Nucleus accumbens (tissue), 56 donors: ENCODE measurements at regions not wholly inside any gene's neighbourhood (a gene's known extent, or its start where the extent isn't known, plus 50 kb on each side); places are given as distances from the start of the nearest gene placed in this dataset.
"Not testable (repeated sequence)": the region's sequence is repeated elsewhere in the genome, so short reads cannot be mapped to it uniquely, and the experiment has no call there.

Experiments
- DNase-seq, 56 donors: peaks; one replicate each; lab custom pipeline; 2025; lab: John Stamatoyannopoulos, UW

DNA sequence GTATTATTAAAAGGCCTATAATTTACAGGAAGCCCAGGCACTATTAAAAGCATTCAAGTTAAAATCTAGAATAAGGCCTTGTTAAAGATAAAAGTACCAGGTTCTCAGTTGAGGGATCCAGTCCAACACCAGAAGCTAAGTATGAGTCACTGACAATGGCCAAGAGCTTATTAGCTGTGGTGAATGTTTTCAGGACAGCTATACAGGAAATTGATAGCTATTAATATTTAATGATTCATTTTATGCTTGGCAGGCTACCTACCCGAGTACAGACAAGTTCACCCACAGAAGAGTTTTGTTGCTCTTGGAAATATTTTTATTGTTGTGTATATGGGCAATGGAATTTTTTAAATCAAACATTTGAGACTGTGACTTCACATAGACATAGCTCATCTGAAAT, 729.6 kb upstream of the ZNF804A start:
- DNase-seq, result no peak

DNA sequence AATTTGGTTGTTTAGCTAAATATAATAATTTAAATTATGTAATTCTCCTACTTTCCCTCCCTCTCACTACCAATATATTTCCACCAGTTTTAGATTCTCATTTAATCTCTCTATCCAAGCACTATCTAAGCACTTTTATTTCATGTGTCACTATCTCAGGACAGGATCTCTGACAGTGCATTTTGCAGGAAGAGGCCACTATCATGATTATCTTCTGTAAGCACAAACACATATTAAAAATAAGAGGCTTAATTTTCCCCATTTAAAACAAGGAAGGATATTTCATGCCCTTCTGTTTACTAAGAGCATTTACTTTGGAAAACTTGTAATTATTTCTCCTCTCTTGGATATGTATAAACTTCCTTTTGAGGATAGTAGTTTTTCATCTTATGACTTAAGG, 726.2 kb upstream of the ZNF804A start:
- no peak for DNase-seq

DNA sequence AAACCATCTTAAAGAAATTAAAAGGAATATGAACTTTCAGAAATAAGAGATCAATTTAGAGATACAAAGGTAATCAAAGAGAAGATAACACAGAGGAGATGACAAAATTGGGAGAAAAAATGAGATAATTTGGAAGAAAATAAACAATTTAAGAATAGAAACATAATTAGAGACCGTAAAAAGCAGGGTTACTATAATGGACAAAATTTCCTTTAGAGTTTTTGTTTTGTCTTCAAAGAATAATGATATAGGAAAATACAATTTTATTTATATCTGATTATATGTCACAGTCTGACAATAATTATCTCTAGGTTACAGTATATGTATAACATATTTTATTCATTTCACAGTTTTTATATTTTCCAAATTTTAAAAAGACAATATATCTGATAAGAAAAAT, 716.4 kb upstream of the ZNF804A start:
- no peak for DNase-seq

DNA sequence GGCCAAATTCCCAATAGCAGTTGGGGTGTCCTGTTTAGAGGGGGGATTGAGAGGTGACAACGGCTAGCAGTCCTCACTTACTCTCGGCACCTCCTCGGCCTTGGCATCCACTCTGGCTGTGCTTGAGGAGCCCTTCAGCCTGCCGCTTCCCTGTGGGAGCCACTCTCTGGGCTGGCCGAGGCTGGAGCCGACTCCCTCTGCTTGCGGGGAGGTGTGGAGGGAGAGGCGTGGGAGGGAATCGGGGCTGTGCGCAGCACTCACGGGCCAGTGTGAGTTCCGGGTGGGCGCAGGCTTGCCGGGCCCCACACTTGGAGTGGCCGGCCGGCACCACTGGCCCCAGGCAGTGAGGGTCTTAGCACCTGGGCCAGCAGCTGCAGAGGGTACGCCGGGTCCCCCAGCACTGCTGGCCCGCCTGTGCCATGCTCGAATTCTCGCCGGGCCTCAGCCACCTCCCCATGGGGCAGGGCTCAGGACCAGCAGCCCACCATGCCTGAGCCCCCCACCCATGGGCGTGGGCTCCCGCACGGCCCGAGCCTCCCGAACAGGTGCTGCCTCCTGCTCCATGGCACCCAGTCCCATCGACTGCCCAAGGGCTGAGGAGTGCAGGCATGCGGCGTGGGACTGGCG, 705.9 kb upstream of the ZNF804A start:
- no peak for DNase-seq

DNA sequence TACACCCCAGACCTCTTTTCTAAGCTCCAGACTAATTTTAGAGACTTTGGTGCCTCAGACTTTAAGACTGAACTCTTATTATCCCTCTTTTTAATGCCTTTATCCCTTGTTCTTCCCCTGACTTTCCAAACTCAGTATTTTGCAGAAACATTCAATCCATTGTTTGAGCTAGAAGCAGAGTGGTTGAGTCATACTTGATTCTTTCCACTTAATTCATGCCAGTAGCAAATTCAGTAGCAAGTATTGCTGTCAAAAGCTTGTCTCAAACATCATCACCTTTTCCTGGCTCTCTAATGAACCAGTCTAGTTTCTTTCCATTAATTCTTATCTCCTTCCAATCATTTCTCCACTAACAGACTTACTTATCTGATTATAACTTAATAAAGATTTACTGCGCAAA, 699.7 kb upstream of the ZNF804A start:
- DNase-seq, result no peak

DNA sequence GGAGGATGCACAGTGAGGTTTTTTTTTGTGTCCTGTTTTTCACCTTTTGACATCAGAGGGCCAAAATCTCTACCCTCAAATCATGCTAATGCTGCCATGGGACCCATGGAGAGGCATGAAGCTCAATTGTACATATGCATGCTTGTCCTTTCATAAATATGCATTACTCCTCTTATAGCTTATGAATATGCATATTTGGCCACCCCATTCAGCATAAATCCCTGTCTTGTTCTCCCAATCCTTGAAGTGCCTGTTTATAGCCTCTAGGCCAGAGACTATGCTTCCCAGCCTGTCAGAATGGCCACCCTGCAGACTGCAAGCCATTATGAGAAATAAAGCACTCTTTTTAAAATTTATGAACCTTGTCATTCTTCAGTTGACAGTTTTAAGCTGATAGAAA, 696.4 kb upstream of the ZNF804A start:
- DNase-seq, result no peak

DNA sequence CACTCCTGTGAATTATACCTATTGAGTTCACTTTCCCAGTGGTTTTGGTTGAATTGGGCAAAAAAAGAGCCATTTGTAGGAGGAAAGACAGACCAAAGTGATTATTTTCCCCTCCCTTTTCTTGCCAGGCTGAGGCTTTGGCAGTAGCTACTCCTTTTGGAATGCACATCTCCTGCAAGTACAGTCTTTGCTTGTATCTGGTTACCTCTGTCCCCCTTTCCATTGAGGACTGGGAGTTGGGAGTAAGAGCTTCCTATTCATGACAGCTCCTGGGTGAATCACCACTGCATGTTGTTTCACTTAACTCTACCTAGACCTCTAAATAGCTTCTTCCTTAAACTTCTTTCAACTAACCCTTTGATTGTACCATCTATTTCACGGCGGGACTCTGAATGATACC, 695.3 kb upstream of the ZNF804A start:
- no peak for DNase-seq

DNA sequence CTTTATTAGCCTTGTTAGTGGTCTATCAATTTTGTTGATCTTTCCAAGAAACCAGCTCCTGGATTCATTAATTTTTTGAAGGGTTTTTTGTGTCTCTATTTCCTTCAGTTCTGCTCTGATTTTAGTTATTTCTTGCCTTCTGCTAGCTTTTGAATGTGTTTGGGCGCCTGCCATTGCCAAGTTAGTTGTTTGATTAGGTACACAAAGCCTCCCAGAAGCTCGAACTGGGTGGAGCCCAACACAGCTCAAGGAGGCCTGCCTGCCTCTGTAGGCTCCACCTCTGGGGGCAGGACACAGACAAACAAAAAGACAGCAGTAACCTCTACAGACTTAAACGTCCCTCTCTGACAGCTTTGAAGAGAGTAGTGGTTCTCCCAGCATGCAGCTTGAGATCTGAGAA, 682.3 kb upstream of the ZNF804A start:
- DNase-seq, result not testable (repeated sequence)

DNA sequence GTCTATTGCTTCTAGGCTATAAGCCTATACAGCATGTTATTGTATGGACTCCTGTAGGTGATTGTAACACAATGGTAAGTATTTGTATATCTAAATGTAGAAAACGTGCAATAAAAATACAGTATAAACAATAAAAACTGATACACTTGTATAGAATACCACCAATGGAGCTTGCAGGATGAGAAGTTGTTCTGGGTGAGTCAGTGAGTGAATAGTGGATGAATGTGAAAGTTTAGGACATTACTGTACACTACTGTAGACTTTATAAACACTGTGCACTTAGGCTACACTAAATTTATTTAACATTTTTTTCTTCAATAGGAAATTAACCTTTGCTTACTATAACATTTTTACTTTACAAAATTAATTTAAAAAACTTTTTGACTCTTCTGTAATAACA, 679.2 kb upstream of the ZNF804A start:
- DNase-seq, result no peak

DNA sequence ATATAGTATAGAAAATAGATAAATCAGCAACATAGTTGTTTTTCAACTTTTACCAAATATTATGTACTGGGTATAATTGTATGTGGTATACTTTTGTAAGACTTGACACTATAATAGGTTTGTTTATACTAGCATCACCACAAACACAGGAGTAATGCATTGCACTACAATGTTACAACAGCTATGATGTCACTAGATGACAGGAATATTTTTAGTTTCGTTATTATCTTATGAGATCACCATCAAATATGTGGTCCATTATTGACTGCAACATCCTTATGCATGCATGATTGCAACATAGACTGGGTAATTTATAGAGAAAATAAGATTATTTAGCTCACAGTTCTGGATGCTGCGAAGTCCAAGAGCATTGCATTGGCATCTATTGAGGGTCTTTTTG, 678.4 kb upstream of the ZNF804A start:
- no peak for DNase-seq

DNA sequence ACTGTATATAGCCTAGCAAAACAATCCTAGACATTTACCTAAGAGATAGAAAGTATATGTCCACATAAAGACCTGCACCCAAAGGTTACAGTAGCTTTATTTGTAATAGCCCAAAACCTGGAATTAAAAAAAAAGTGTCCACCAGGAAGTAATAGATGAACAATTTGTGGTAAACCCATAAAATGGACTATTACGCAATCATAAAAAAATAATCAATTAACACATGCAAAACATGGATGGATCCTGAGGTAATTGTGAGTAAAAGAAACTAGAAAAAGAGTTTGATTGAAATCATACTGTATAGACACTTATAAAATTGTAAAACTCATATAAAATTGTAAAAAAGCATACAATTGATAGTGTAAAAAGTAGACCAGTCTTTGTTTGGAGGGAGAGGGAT, 673.0 kb upstream of the ZNF804A start:
- no peak for DNase-seq

DNA sequence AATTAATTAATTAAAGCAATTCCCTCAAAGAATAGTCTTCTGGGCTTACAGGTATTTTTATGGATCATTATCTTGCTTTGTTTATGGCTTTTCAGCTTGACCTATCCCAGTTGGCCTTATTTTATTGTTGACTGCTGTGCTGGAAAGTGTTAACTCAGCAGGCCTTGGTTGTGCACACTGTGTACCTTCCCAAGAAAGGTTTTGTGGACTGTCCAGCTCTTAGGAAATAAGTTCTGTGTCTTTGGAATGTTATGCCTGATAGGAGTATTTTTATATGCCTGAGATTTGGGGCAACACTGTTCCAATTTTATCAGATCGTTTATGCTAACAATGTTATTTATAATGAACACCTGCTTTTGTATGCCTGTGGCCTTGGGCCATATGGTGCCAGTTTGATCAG, 671.9 kb upstream of the ZNF804A start:
- no peak for DNase-seq

DNA sequence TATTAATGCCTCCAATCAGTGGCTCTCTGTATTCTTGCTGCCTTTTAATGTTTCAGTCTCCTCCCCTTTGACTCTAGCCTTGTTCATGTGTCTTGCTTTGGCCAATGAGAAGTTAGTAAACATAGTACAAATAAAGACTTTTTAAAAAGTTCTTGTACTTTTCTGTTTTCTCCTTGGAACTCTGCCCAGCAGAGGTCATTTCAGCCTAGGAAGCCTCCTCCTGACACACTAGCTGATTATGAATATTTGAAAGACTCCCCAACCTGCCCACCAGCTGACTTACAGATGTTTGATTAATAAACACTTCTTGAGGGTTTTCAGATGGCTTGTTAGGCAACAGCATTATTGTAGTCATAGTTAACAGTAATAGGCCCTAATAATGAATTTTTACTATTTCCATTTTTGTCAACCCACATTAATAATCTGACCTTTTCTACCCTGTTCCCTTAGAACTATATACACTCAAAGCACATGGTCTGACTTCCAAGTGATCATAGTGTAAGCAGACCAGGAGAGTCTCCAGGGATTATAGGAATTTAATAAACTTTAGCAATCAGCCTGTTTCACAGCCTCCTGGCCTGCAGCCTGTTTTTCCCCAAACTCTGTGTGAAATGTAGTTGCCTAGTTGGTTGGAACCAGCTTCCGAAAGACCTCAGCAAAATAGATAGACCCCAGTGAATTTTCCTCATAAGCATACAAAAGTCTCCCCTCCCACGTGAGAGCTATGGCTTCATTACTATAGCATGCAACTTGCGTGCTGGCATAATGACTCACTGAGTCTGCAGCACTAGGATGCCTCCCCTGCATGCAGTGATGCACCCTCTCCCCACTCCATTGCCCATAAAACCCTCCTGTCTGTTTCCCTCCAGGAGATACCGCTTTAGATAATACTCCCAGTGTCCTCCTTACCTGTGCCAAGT, 670.7 kb upstream of the ZNF804A start:
- DNase-seq, result no peak

DNA sequence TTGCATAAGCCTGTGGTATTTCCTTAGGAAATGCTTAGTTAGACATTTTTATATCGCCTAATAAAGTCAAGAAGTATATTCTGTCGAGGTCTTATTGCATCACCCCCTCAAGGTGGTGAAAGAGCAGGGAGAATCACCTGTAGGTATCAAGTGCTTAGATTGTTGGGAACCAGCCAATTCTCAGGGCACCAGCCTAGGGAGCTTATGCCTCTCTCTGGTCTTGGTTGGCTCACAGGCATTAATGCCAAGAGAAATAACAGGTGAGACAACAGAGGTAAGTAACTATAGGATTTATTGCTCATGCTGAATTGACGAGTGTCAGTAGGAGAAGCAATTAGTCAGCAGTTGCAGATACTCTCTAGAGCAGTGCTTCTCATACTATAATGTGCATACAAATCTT, 663.3 kb upstream of the ZNF804A start:
- no peak for DNase-seq

DNA sequence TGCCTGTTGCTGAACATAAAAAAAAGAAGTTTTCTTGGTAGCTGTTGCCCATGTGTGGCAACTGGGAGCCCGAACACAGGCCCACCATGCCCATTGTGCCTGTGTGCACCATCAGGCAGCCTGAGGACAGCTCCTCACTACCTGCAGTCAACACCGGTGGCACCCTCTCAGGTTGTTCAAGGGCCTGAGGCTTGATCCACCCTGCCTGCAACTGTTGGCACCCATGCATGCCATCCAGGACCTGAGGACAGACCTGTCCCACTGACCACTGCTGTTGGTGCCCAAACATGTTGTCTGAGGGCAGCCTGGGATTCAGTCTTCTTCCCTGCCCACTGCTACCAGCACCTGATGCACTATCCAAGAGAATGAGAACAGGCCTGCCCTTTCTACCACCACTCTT, 661.1 kb upstream of the ZNF804A start:
- no peak for DNase-seq

DNA sequence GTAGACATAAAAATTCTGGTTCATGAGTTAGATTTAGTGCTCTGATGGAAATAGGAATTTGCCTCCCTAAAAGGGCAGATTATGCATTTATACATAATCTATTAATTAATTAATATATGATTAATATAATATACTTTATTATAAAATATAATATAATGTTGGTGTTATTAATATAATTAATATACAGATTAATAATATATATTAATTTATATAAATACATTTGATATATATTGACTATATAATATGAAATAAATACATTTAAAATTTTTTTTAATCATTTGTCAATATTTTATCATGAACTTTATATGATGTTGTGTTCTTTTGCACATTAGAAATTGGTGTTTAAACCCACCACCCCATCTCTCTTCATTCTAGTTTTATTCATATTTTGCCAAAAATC, 652.1 kb upstream of the ZNF804A start:
- DNase-seq, result no peak

DNA sequence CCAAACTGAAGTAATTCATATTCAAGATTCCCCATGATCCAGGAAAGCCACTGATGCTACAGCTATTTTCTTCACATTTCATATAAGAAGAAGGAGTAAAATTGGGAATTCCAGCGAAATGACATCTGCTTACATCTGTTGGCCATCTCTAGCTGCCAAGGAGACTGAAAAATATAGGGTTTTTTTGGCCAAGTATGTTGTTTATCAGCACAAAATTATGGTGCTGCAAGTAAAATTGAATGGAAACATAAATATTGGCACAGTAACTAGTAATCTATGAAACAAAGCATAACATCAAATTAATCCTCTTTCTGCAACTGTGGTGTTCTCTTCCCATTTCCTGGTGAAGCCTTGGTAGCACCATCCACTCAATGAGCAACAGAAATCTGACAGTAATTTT, 649.5 kb upstream of the ZNF804A start:
- no peak for DNase-seq

DNA sequence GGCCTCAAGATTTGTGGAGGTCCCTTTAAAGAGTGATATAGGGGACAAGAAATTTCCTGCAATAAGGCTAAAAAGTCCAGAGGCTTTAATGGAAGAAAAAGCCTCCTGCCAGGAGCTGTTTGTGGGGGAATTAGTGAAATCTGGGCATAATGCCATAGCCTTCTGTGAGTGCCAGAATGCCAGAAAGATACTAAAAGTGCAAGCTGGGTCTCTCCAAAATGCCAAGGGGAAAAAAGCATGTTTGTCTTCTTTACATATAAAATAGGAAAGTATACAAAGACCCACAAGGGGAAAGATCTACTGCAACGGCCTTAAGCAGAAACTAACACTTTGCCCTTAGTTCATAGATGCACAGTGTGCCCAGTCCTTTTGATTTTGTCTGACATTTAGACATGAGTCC, 647.7 kb upstream of the ZNF804A start:
- DNase-seq, result no peak

DNA sequence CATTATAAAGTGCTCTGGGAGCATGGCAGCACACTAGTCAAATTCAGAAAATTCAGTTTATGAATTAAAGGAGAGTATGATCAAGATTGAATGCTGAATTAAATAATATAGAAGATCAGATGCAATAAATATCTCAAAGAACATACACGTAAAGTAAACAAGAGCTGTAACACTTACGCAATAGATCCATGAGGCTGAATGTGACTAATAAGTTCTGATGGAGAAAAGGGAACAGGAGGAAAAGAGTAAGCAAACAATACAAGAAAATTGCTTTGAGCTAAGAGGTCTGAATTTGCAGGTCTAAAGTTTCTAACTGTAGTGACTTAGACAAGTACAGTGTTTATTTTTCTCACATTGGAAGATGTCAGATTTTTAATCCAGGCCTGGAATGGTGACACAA, 646.7 kb upstream of the ZNF804A start:
- no peak for DNase-seq

DNA sequence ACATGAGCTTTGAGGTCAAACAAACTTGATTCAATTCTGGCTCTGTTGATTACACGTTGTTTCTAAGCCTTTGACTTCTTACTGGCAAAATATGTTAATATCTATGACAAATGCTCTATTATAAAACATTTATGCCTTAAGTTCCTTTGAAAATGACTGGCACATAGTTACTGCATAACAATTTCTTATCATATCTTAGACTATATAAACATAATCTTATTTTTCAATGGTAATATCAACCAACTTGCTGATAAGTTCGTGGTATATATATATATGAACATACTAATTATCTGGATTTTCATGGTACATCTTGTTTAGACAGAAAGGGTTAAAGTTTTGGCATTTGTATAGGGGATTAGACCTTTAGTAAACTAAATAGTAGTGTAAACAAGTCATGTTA, 645.6 kb upstream of the ZNF804A start:
- no peak for DNase-seq

DNA sequence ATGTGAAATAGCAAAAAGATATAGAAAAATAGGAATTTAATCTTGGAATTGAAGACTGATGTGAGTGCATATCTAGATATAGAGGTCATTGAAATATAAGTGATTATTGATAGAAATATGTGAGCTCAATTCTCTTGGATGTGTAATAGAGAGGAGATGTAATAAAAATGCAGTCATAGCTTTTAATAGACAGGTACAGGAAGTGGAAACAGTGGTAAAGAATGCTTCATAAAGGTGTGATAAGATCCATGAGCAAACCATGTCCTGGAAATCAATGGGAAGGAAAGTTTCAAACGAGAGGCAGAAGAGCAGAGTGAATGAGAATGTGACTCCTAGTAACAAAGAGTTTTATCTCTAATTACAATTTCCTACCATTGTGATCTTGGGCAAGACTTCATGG, 634.7 kb upstream of the ZNF804A start:
- DNase-seq, result no peak

DNA sequence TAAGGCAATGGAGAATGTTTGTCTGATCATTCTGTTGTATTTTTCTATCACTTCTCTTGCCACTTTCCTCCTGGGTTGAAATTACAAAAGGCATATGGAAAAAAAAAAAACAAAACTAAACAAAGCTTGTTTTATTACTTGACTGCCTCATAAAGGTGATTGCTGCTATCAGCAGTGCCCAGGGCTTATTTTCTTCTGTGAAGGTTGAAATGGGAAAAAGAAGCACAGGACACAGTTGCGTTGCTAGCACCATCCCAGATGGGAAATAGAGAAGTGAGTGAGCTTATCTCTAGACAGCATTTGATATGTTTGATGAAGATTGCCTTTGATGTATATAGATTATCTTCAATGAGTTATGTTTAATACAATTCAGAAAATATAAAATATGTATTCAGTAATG, 633.8 kb upstream of the ZNF804A start:
- no peak for DNase-seq
